ENCODE measurements at regions not wholly inside any gene's neighbourhood (a gene's known extent, or its start where the extent isn't known, plus 50 kb on each side); places are given as distances from the start of the nearest gene placed in this dataset.

GRCh38 chr1:22323846-22324504 lies 127.7 kb upstream of the ZBTB40 start:
- no peak for TF ChIP-seq CTCF (IDR thresholded peaks at IDR 0.05)
- TF ChIP-seq ZFX (IDR thresholded peaks at IDR 0.05; ENCODE audit: borderline replicate concordance), result no peak
- no peak overlapping the region for H3K27ac ChIP-seq

DNA sequence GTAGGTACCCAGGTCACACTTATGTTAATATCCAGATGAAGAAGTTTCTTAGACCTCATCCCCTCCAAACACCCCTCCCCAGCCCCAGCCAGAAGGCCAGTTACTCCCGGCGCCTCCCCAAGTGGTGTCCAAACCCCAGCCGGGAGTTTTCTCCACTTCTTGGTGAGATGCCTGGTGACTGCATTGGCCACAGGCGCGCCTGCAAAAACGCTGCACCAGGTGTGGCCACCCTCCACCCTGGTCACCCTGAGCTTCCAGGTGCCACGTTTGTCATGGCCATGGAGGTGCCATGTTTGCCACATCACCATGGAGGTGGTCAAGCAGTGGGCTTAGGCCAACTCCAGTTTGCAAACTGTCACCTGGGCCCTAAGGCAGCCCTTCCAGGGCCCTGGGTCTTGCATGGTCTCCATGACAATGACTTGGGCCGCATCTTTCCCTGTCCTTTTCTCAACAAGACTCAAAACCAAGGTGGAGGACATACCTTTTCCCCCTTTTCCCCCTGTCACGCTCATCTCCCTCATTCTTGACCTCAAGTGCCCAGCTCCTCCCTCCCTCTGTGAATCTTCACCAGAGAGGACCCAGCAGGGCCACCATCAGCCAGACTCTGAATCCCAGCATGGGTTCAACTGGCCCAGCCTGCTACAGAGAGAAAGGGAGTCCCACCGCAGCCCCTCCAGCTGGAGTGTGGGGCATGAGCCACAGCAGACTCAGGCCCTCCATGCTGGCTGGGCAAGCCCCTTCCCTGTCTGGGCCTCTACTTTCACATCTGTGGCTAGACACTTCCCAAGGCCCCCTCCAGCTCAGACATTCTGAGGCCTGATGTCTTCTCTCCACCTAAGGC lies 125.9 kb upstream of the ZBTB40 start:
- H3K27ac ChIP-seq, result no peak overlapping the region
- no peak for TF ChIP-seq ZFX (IDR thresholded peaks at IDR 0.05; ENCODE audit: borderline replicate concordance)
- TF ChIP-seq CTCF (IDR thresholded peaks at IDR 0.05), result no peak

DNA sequence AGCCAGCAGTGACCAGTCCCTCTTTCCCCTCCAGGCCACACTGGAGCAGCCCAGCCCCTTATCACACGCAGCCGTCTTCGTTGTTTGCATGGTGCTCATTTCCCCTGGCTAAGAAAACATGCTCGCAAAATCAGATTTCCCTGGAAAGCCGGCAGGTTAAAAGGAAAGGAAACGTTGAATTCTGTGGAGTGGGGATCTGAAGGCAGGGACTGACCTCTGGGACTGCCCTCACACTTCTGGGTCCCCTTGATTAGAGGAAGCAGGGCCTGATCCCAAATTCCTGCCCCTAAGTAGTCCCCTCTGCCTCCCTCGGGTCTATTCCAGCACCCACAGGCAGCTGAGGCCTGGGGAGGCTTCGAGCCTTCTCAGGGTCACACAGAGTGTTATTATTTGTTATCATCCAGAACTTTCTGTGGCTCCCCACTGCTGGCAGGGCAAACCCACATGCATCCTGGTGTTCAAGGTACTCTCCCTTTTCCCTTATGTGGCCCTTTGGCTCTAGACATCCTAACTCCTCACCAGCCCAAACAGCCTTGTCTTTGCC lies 125.2 kb upstream of the ZBTB40 start:
- H3K27ac ChIP-seq, result no peak overlapping the region
- no peak for TF ChIP-seq CTCF (IDR thresholded peaks at IDR 0.05)
- no peak for TF ChIP-seq ZFX (IDR thresholded peaks at IDR 0.05; ENCODE audit: borderline replicate concordance)

DNA sequence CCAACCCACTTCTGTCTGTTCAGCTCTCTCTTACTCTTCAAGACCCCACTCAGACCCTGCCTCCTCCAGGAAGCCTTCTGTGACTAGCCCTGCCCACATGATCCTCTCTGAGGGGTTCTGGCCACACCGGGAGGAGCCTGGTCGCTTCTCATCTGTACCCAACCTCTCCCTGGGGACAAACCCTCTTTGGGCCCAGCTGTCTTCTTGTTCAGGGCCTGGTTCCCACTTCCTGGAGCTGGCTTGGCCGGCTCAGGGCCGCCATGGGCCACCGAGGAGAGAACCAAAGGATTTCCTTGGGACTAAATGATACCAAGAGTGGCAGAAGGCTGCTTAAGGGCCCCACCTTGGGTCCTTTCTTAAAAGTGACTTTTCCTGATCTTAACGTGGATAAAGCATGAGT lies 124.7 kb upstream of the ZBTB40 start:
- TF ChIP-seq CTCF (IDR thresholded peaks at IDR 0.05) (no peak), ZFX (IDR thresholded peaks at IDR 0.05; ENCODE audit: borderline replicate concordance) (no peak)
- no peak overlapping the region for H3K27ac ChIP-seq

DNA sequence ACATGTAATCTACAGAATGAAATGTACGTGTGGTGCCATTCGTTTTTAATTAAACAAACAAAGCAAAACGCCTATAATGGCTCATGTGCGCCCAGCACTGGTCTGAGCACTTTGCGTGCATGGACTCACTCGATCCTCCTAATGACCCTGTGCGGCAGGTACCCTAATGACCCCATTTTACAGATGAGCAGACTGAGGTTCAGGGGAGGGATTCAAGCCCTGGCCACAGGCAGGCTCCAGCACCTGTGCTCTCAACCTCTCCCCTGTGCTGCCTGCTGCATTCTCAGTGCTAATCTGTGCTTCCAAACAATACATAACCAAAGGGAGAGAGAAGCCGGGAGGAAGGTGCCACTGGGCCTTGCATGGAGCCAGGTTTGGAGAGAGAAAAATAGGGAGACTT lies 124.2 kb upstream of the ZBTB40 start:
- no peak overlapping the region for H3K27ac ChIP-seq
- TF ChIP-seq ZFX (IDR thresholded peaks at IDR 0.05; ENCODE audit: borderline replicate concordance) (no peak), CTCF (IDR thresholded peaks at IDR 0.05) (no peak)

DNA sequence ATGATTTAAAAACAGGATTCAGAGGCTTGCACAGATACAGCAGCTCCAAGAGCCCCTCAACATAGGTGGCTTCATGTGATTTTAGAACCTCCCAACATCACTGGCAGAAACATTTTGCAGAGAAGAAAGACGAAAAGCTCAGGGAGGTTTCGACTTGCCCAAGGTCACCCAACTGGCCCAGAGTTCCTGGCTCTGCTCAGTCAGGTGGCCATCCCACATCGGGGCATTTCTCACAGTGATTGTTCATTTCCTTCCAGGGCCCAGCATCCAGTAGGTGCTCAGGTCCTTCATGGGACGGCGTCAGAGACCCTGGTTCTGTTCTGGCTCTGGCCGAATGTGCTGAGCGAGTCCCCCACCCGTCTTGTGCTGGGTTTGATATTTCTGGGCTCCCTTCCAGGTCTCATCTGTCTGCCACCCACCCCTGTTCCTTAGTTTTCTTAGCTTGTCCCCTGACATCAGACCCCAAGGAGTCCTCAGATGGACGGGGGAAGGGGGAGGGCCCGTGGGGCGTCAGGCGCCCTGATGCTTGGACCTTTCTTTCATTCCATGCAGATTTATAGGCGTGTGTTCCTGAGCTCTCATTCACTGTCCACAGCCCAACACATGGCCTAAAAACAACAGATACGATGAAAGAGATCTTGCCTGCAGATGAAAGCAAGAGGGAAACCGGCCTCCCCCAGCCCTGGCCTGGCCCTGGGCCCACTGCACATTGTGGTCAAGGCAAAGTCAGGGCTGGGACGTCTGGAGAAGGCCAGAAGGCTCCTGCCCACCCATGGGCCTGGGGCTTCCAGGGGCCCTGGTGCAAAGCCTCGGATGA lies 123.1 kb upstream of the ZBTB40 start:
- no peak overlapping the region for H3K27ac ChIP-seq

More for the DNA sequence above, 123.1 kb upstream of the ZBTB40 start:
- no peak for TF ChIP-seq ZFX (IDR thresholded peaks at IDR 0.05; ENCODE audit: borderline replicate concordance)
- TF ChIP-seq CTCF (IDR thresholded peaks at IDR 0.05), result no peak
